Lower lobe of right lung (tissue), 2 donors: ENCODE measurements at regions not wholly inside any gene's neighbourhood (a gene's known extent, or its start where the extent isn't known, plus 50 kb on each side); places are given as distances from the start of the nearest gene placed in this dataset.

ENCODE experiments used
- ATAC-seq, 2 donors: fragments of 200-7000 bp; cut with Tn5 transposase; one replicate each; pipeline ENCODE4 v1.9.1; 2020 to 2022; ENCODE audit warnings: mild to moderate bottlenecking in 2 of 2, moderate library complexity in 2 of 2
- DNase-seq: peaks from one replicate; pipeline ENCODE4 v3.0.0-alpha.2; 2020
- H3K27ac ChIP-seq: fragments of 200-600 bp; one replicate; pipeline ENCODE4 v1.8.0; 2022
- H3K27me3 ChIP-seq: fragments of 200-600 bp; one replicate; pipeline ENCODE4 v1.8.0; 2022; ENCODE audit warnings: low read depth
- H3K36me3 ChIP-seq: fragments of 200-600 bp; one replicate; pipeline ENCODE4 v1.8.0; 2022; ENCODE audit warnings: mild to moderate bottlenecking
- H3K4me1 ChIP-seq: fragments of 200-600 bp; one replicate; pipeline ENCODE4 v1.8.0; 2022
- H3K4me3 ChIP-seq: fragments of 200-600 bp; one replicate; pipeline ENCODE4 v1.8.0; 2022; ENCODE audit warnings: mild to moderate bottlenecking
- H3K9me3 ChIP-seq: fragments of 200-600 bp; one replicate; pipeline ENCODE4 v1.8.0; 2022
- intact Hi-C: fragments of 100-400 bp; cut with DNase I; formaldehyde crosslinking; loops from one replicate; pipeline ENCODE4 v1.11.0; 2022
- TF ChIP-seq, protein P1 (sequence below): fragments of 200-600 bp; IDR thresholded peaks from one replicate; pipeline ENCODE4 v1.8.0; 2022; ENCODE audit warnings: antibody characterized with exemption, mild to moderate bottlenecking
- donor health status: DM: no; HTN: yes; CAD: no; lungs with severe emphysema.

DNA sequence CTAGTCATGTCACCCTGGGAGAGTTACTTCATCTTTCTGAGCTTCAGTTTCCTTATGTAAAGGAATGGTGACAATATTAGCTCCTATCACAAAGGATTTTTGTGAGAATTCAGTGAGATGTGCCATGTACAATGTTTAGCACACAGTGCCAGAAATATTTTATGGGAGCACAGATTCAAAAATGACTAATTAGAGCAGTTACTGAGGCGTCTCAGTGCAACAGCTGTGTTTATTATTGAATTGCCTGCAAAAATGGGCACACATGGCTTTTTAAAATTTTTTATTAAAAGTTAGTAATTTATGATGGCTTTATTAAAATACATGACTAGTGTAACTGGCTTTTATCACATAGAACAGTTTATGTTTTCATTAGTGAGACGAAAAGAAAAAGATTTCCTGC lies 134.3 kb upstream of the AHI1 start:
- H3K4me3 ChIP-seq = no peak overlapping the region
- no peaks in the 10 kb centered on the region for H3K27me3 ChIP-seq
- no peak for DNase-seq
- TF ChIP-seq, protein P1, sequence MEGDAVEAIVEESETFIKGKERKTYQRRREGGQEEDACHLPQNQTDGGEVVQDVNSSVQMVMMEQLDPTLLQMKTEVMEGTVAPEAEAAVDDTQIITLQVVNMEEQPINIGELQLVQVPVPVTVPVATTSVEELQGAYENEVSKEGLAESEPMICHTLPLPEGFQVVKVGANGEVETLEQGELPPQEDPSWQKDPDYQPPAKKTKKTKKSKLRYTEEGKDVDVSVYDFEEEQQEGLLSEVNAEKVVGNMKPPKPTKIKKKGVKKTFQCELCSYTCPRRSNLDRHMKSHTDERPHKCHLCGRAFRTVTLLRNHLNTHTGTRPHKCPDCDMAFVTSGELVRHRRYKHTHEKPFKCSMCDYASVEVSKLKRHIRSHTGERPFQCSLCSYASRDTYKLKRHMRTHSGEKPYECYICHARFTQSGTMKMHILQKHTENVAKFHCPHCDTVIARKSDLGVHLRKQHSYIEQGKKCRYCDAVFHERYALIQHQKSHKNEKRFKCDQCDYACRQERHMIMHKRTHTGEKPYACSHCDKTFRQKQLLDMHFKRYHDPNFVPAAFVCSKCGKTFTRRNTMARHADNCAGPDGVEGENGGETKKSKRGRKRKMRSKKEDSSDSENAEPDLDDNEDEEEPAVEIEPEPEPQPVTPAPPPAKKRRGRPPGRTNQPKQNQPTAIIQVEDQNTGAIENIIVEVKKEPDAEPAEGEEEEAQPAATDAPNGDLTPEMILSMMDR = no peak
- H3K4me1 ChIP-seq = no peaks in the 10 kb centered on the region
- H3K9me3 ChIP-seq = no peaks in the 10 kb centered on the region
- ATAC-seq = no peak
- no peak overlapping the region for H3K27ac ChIP-seq
- intact Hi-C loops = no loop called here
- H3K36me3 ChIP-seq = no peaks in the 10 kb centered on the region

GRCh38 chr6:135633573-135633972 lies 136.0 kb upstream of the AHI1 start:
- no peaks in the 10 kb centered on the region for H3K27me3 ChIP-seq
- no peaks in the 10 kb centered on the region for H3K4me1 ChIP-seq
- intact Hi-C loops = no loop called here
- no peak overlapping the region for H3K4me3 ChIP-seq
- no peaks in the 10 kb centered on the region for H3K9me3 ChIP-seq
- DNase-seq (no peak), ATAC-seq (no peak)
- no peaks in the 10 kb centered on the region for H3K36me3 ChIP-seq
- H3K27ac ChIP-seq = no peak overlapping the region
- TF ChIP-seq, protein P1 = no peak

DNA sequence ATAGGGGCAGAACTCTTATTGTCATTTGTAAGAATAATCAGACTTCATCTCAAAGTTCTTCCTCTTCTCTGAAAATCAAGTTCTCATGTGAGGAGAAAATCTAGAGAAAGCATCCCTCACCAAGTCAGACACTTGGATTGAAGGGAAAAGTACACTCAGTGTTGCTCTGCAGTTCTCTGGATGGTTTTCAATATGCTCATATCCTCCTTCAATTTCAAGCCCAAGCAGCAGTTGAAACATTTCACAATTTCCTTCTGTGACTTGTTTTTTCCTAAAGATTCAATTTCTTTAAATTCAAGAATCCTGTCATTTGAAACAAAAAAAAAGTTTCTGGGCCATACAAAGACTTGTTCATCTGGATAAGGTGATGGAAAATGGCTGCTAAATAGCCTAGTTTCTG lies 140.2 kb upstream of the AHI1 start:
- H3K36me3 ChIP-seq = no peaks in the 10 kb centered on the region
- no peak overlapping the region for H3K4me3 ChIP-seq
- ATAC-seq = no peak
- no peaks in the 10 kb centered on the region for H3K4me1 ChIP-seq
- intact Hi-C loops = no loop called here
- TF ChIP-seq, protein P1 = no peak
- DNase-seq = no peak
- no peak overlapping the region for H3K27ac ChIP-seq
- H3K27me3 ChIP-seq = no peaks in the 10 kb centered on the region
- H3K9me3 ChIP-seq = no peaks in the 10 kb centered on the region

- ATAC-seq (no peak), DNase-seq (no peak)
- no peaks in the 10 kb centered on the region for H3K4me1 ChIP-seq
- intact Hi-C loops = no loop called here
- no peaks in the 10 kb centered on the region for H3K27me3 ChIP-seq
- H3K9me3 ChIP-seq = no peaks in the 10 kb centered on the region
- no peak overlapping the region for H3K4me3 ChIP-seq
- no peak overlapping the region for H3K27ac ChIP-seq
- no peaks in the 10 kb centered on the region for H3K36me3 ChIP-seq
- TF ChIP-seq, protein P1 = no peak
Measured at GRCh38 chr6:135638108-135638507, 140.6 kb upstream of the AHI1 start.

GRCh38 chr6:135640048-135640447 lies 142.5 kb upstream of the AHI1 start:
- Histone ChIP-seq H3K27ac (no peak overlapping the region), H3K9me3 (no peaks in the 10 kb centered on the region), H3K36me3 (no peaks in the 10 kb centered on the region), H3K4me3 (no peak overlapping the region), H3K27me3 (no peaks in the 10 kb centered on the region), H3K4me1 (no peaks in the 10 kb centered on the region)
- intact Hi-C loops = no loop called here
- ATAC-seq = no peak
- TF ChIP-seq, protein P1 = no peak
- no peak for DNase-seq
